SK-N-SH treated with all-trans-retinoic acid at 6 μM for 48 hours (cell line): ENCODE measurements at regions not wholly inside any gene's neighbourhood (a gene's known extent, or its start where the extent isn't known, plus 50 kb on each side); places are given as distances from the start of the nearest gene placed in this dataset.
A peak's percentile ranks its signal among the peaks of the same experiment; 100 is the strongest.

ENCODE experiments used
- ATAC-seq: fragments of 200-7000 bp; cut with Tn5 transposase; 3 replicates; pipeline ENCODE4 v1.9.1; 2020; ENCODE audit warnings: mild to moderate bottlenecking, moderate library complexity
- ARNTL ChIP-seq: fragments of 450-650 bp; formaldehyde crosslinking; IDR thresholded peaks from 2 replicates; pipeline ENCODE4 v1.5.0; 2020; ENCODE audit warnings: low read depth, mild to moderate bottlenecking, moderate library complexity, borderline replicate concordance
- BACH2 ChIP-seq: fragments of 250-450 bp; sonication (Bioruptor Pico); IDR thresholded peaks from 2 replicates; pipeline ENCODE4 v1.9.0; 2021; ENCODE audit warnings: mild to moderate bottlenecking, borderline replicate concordance
- CREB5 ChIP-seq: fragments of 250-450 bp; sonication (Bioruptor Pico); IDR thresholded peaks from 2 replicates; pipeline ENCODE4 v1.5.1; 2020; ENCODE audit warnings: low read depth, mild to moderate bottlenecking, moderate library complexity
- CSDC2 ChIP-seq: fragments of 250-450 bp; sonication (Bioruptor Pico); IDR thresholded peaks from 2 replicates; pipeline ENCODE4 v1.5.0; 2020; ENCODE audit warnings: mild to moderate bottlenecking, moderate library complexity
- CSRNP3 ChIP-seq: fragments of 250-450 bp; sonication (Bioruptor Pico); IDR thresholded peaks from 2 replicates; pipeline ENCODE4 v1.5.1; 2021; ENCODE audit warnings: mild to moderate bottlenecking, moderate library complexity
- ISL1 ChIP-seq: fragments of 250-450 bp; sonication (Bioruptor Pico); IDR thresholded peaks from 2 replicates; pipeline ENCODE4 v2.1.2; 2022; ENCODE audit warnings: mild to moderate bottlenecking, moderate library complexity
- OSR1 ChIP-seq: fragments of 250-450 bp; sonication (Bioruptor Pico); IDR thresholded peaks from 2 replicates; pipeline ENCODE4 v1.8.0; 2022; ENCODE audit warnings: moderate library complexity, mild to moderate bottlenecking, inconsistent platforms
- PATZ1 ChIP-seq: fragments of 250-450 bp; sonication (Bioruptor Pico); IDR thresholded peaks from 2 replicates; pipeline ENCODE4 v1.8.0; 2020; ENCODE audit warnings: mild to moderate bottlenecking, moderate library complexity, borderline replicate concordance
- POU6F1 ChIP-seq: fragments of 250-450 bp; sonication (Bioruptor Pico); IDR thresholded peaks from 2 replicates; pipeline ENCODE4 v1.8.0; 2021; ENCODE audit warnings: low read depth, mild to moderate bottlenecking, moderate library complexity, borderline replicate concordance
- PPARA ChIP-seq: fragments of 250-450 bp; sonication (Bioruptor Pico); IDR thresholded peaks from 2 replicates; pipeline ENCODE4 v1.5.0; 2020; ENCODE audit warnings: mild to moderate bottlenecking, borderline replicate concordance
- SNAI2 ChIP-seq: fragments of 250-450 bp; sonication (Bioruptor Pico); IDR thresholded peaks from 2 replicates; pipeline ENCODE4 v1.5.0; 2020; ENCODE audit warnings: mild to moderate bottlenecking, moderate library complexity
- TCF4 ChIP-seq: fragments of 250-450 bp; sonication (Bioruptor Pico); IDR thresholded peaks from 2 replicates; pipeline ENCODE4 v1.8.0; 2021; ENCODE audit warnings: mild to moderate bottlenecking, moderate library complexity, borderline replicate concordance
- TOX ChIP-seq: fragments of 250-450 bp; sonication (Bioruptor Pico); IDR thresholded peaks from 2 replicates; pipeline ENCODE4 v1.8.0; 2021; ENCODE audit warnings: mild to moderate bottlenecking, moderate library complexity, borderline replicate concordance
- TSHZ2 ChIP-seq: fragments of 250-450 bp; sonication (Bioruptor Pico); IDR thresholded peaks from 2 replicates; pipeline ENCODE4 v1.5.0; 2020; ENCODE audit warnings: mild to moderate bottlenecking, moderate library complexity
- ZC3H10 ChIP-seq: fragments of 250-450 bp; sonication (Bioruptor Pico); IDR thresholded peaks from 2 replicates; pipeline ENCODE4 v1.5.1; 2021; ENCODE audit warnings: mild to moderate bottlenecking, moderate library complexity
- ZFP30 ChIP-seq: fragments of 450-650 bp; formaldehyde crosslinking; IDR thresholded peaks from 2 replicates; pipeline ENCODE4 v1.5.0; 2022; ENCODE audit warnings: mild to moderate bottlenecking, moderate library complexity
- ZNF565 ChIP-seq: fragments of 450-650 bp; formaldehyde crosslinking; conservative IDR thresholded peaks from 2 replicates; pipeline ENCODE4 v1.5.0; 2020; ENCODE audit warnings: low read depth, mild to moderate bottlenecking, moderate library complexity
- ZNF70 ChIP-seq: fragments of 450-650 bp; formaldehyde crosslinking; IDR thresholded peaks from 2 replicates; pipeline ENCODE4 v1.5.0; 2020; ENCODE audit warnings: mild to moderate bottlenecking, moderate library complexity
- ZNF8 ChIP-seq: fragments of 450-650 bp; formaldehyde crosslinking; IDR thresholded peaks from 2 replicates; pipeline ENCODE4 v1.5.0; 2020; ENCODE audit warnings: mild to moderate bottlenecking, moderate library complexity

GRCh38 chr15:81942157-81942556 is 103.7 kb downstream of the MEX3B start (continued):
- TF ChIP-seq ZNF565 (CRISPR knock-in tag) (no peak), ARNTL (no peak), CSRNP3 (CRISPR knock-in tag) (no peak), BACH2 (CRISPR knock-in tag) (no peak), TCF4 (CRISPR knock-in tag) (no peak)

GRCh38 chr15:81941479-81941878 is 104.3 kb downstream of the MEX3B start:
- TF ChIP-seq ZNF70 (CRISPR knock-in tag) (no peak), POU6F1 (no peak), PATZ1 (no peak), SNAI2 (CRISPR knock-in tag) (no peak), CSDC2 (no peak), PPARA (CRISPR knock-in tag) (no peak), ZNF8 (no peak), CSRNP3 (CRISPR knock-in tag) (no peak), ZNF565 (CRISPR knock-in tag) (no peak)
- 0 out of 3 replicates have a peak, but pooled peaks have one; percentile 16 for ATAC-seq

GRCh38 chr15:81940467-81941451 is 105.1 kb downstream of the MEX3B start:
- TF ChIP-seq CREB5 (CRISPR knock-in tag) (peak; percentile 23; the same call in 1 of the 2 replicates), ISL1 (CRISPR knock-in tag) (peak; percentile 84), ZC3H10 (CRISPR knock-in tag) (no peak)
- no peak; the same call in 2 of the 3 replicates for ATAC-seq

- no peak for TF ChIP-seq TSHZ2 (CRISPR knock-in tag)
- TF ChIP-seq OSR1 (CRISPR knock-in tag): no peak
- TF ChIP-seq ZFP30: no peak
- no peak for TF ChIP-seq TOX (CRISPR knock-in tag)
- no peak for TF ChIP-seq POU6F1
Observed at GRCh38 chr15:81939604-81940440, 106.0 kb downstream of the MEX3B start.

More at GRCh38 chr15:81939604-81940440, 106.0 kb downstream of the MEX3B start:
- no peak for ATAC-seq
